DMS153 treated with DMSO at 0.1 percent for 48 hours (cell line): ENCODE measurements at regions not wholly inside any gene's neighbourhood (a gene's known extent, or its start where the extent isn't known, plus 50 kb on each side); places are given as distances from the start of the nearest gene placed in this dataset.
"Not testable (repeated sequence)": the region's sequence is repeated elsewhere in the genome, so short reads cannot be mapped to it uniquely, and the experiment has no call there.

Experiments used
- DNase-seq: peaks from one replicate; lab custom pipeline; 2025; ENCODE audit not compliant: unreplicated experiment; lab: John Stamatoyannopoulos, UW

DNA sequence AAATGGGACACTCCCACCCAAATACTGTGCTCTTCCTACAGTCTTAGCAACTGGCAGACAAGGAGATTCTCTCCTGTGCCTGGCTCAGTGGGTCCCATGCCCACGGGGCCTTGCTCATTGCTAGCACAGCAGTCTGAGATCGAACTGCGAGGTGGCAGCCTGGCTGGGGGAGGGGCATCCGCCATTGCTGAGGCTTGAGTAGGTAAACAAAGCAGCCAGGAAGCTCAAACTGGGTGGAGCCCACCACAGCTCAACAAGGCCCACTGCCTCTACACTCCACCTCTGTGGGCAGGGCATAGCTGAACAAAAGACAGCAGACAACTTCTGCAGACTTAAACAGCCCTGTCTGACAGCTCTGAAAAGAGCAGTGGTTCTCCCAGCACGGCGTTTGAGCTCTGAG is 174.8 kb downstream of the COL12A1 start:
- not testable (repeated sequence) for DNase-seq

DNA sequence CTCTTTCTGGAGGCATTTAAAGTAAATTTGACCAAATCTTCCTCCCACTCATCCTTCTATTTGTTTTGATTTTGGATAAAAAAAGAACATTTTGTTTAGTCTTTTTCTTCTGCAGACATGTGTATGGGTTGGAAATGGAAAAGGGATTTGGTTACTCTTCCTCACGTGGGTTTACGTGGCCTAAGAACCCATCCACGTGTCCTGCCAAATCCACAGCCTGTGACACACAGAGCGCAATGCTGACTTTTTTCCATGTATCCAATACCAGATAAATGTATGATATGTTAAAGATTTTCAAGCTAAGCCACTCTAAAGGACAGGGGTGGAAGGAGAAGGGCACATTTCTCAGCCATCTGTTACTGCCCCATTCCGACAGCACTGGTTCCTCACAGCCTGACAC is 176.5 kb downstream of the COL12A1 start:
- no peak for DNase-seq

DNA sequence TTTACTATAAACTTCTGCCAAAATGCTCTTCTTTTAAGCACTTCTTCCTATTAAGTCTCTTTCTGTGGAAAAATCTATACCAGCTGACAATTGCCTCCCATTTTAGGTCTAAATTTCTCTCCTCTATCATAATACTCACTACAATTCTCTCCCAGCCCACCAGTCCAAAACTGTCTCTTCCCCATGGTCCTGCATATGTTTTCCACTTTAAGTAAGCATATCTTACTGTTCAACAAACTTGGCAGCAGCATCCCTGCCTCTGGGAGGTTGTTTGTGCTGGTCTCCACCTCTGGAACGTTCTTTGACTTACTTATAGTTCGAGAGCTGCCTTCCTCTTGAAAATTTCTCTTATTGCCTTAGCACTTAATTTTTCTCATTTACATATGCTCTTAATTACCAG is 180.5 kb downstream of the COL12A1 start:
- no peak for DNase-seq

DNA sequence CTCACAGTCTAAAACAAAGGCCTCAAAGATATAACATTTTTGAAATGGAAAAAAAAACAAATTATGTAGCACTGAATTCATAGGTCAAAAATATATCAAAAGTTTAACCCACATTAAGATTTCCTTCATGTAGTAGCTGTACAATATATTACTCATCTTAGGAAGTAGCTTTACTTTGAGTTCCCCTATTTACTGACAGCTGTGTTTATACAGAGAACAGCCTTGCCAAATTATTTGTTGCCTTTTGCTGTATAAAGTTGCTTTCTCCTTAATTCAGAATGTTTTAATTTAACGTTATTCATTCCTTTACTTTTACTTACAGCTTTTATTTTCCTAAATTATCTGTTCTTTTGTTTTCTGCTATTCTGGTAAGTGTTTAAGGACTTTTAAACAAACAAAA is 181.0 kb downstream of the COL12A1 start:
- no peak for DNase-seq

DNA sequence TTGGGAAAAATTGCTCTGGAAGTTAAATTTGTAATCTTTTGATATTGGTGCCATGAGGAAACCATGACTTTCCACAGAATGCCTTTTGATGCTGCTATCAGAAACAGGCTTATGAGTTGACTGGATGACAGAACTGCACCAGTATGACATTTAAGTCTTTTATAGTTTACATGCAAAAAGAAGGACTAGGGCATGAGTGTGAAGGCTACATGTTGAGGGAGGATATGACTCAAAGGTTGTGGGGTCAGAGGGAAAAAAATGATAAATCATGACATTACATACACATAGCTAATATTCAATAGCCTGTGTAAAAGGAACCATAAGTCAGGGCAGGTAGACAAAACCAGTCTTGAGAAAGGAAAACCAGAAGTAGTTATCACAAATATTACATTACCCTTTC is 182.2 kb downstream of the COL12A1 start:
- DNase-seq: no peak

DNA sequence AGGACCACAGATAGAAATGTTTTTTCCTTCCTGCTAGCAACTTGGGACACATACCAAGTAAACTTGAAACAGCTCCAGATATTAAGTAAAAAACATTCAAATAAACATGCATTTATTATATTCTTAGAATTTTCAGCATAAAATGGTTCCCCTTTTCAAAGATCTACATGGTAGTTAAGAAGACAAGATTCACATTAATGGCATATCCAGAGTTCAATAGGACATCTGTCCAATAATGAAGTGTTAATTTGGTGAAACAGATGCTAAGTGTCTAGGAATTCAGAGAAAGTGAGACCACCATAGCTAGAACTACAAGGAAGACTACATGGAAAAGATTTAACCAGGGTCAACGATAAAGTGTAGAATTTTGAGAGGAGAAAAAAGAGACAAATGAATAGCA is 184.9 kb downstream of the COL12A1 start:
- DNase-seq: no peak

DNA sequence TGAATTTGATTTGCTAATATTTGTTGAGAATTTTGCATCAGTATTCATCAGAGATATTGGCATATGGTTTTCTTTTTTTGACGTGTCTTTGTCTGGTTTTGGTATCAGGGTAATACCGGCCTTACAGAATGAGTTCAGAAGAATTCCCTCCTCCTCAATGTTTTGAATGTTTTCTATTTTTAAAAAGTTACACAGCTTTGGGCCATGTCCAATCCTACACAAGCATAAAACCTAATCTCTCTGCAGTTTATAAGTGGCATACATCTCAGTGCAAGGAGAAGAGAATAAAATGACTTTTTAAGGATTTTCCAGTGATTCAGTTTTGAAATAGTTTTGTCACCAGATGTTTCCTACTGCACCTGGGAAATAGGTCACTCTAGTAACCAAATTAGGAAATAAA is 185.5 kb downstream of the COL12A1 start:
- no peak for DNase-seq

DNA sequence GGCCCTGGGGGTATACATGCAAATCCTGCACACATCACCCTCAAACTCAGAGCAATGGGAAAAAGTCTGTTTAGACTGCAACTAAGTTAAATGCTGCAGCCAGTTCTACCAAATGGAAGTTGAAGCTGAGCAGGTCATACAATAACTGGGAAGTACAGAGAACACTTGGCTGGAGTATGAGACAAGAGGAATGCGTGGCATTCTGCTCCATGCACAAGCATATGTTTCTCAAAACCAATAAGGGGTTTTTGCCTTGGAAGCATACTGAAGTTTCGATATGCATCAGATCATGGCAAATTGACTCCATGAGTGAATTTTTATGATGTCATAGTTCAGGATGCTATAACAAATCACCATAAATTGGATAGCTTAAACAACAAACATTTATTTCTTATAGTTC is 193.8 kb downstream of the COL12A1 start:
- DNase-seq: no peak

DNA sequence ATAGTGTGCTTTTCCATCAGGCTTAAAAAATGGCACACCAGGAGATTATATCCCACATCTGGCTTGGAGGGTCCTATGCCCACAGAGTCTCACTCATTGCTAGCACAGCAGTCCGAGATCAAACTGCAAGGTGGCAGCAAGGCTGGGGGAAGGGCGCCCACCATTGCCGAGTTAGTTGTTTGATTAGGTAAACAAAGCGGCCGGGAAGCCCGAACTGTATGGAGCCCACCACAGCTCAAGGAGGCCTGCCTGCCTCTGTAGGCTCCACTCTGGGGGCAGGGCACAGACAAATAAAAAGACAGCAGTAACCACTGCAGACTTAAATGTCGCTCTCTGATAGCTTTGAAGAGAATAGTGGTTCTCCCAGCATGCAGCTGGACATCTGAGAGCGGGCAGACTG is 201.9 kb downstream of the COL12A1 start:
- not testable (repeated sequence) for DNase-seq

DNA sequence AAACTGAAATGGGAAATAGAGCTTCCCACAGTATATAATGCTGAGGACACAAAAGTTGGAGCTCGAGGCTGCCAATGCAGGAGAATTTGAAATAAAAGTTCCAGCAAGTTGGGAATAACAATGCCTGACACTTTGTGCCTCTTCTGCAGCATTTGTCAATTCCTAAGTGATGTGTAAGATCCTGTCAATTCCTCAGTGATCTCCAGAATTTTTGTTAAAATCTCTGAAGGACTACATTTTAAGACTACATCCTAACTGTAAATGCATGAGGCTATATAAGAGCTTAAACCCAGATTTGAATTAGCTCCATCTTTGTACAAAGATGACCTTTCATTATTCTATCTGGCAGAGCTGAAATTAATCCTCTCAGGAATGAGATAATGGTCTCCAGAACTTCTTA is 208.2 kb downstream of the COL12A1 start:
- DNase-seq: no peak

DNA sequence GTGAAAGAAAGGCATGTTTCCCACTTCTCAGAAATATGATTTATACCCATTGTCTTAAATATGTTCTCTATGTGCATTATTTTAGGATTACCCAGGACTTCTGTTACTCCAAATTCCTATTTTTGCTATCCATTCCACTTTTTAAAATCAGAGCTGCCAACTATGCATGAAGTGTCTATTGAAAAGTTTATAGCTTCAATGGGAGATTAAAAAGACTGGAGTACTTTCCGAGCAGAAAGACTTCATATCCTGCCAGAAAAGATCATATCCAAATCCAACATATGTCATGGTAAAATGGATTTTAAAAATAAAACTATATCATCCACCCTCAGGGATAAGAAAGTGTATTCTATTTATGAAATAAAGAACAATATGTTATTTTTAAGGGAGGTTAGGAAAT is 212.7 kb downstream of the COL12A1 start:
- no peak for DNase-seq

DNA sequence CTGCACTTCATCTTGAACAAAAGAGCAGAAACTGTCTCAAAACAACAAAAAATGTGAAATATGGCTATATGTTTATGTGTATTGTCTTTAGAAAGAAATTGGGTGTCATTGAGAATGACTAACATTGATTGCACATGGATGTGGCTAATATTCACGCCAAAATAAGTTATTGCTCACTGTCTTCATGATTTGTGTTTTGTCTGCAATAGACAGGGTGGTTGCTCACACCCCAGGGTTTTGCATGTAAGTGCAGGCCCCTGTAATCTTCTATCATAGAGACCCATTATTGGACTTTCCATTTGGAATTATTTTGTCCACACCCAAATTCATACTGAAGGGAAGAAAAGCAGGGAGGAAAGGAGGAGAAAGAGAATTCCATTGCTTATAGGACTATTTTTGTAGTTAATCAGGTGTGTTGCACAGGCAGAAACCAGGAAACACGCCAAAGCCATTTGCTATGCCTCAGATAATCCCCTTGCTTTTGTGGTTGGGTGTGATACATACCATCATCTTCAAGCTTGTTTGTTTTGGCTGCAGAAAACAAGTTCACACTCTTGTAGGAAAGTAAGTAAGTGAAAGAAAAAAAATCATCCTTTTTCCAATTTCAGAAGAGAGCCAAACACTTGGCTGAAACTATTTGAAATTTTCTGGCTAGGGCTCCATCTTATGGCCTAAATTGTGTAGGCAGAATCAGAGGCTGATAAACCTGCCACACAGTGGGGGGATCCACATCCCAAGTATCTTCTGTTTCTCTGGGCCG is 214.1 kb downstream of the COL12A1 start:
- no peak for DNase-seq

DNA sequence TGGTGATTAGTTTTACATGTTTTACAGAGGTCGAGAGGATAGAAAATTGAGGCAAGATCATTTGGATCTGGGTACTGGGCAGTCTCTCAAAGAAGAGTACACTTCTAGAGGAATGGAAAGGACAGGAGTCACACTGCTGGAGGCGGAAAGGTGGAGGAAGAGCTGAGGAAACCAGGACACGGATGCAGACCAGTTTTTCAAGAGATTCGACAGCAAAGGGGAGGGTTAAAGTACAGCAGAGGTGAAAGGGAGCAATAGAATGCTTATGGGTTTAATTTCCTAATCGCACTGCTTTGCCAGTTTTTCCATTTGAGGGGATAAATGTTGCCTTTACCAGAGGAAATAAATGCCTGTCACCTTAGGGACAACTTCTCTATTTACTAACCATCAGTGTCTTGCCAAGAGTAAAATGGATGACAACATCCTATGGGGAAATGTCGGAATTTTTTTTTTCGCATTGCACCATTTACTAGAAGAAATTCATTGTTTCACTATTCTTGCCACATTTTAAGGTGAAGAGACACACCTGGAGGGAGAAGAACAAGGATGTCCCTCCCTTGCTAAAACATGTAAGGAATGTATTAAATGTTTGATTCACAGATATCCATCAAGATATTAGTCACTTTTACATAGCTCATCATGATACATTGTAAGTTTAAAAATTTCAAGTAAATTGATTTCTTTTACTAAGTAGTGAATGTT is 226.6 kb downstream of the COL12A1 start:
- DNase-seq: no peak

DNA sequence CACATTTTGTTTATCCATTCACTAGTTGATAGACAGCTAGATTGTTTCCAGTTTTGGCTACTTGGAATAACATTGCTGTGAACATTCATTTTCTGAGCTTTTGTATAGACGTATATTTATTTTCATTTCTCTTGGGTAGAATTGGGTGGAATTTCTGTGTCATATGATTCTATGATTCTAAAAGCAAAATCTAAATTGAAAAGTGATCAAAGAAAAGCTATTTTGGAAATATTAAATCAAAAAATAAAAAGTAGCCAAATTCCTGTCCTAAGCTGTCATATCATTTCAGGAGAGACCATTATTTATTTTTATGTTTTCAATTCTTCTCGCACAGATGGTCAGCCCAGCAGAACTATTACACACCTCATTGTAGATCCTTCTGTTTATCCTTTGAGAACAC is 229.2 kb downstream of the COL12A1 start:
- DNase-seq: no peak

DNA sequence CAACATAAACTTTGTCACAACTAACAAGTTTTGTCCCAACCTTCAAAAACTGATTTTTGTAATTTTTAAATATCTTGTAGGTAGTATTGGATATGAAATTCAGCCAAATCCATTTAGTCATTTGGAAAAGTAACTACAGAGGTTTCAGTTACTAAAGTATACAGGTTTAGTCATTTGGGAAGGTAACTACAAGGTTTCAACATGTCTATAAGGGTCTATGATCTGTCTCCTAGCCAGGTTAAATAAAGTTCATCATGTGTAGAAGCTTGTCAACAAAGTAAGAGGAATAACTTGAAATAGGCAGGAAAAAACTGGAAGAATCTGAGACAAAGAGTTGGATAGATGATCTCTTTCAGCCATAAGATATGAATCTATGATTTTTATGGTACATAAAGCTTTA is 229.8 kb downstream of the COL12A1 start:
- no peak for DNase-seq

DNA sequence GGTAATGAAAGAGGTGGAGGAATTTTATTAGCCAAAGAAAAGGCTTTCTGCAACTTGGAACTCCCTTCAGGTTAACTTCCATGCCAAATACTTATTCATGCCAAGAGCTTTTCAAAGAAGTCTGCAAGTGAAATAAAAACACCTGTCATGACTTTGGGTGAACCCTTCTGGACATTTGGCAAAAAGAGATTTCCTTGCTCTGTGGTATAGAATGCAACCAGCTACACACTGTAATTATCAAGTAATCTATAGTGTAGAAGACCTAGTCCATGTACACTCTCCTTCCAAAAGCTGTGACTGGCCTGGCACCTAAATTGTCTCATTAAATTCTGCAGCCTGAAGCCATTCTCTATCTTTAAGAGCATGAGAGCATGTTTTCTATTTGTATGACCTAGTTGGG is 232.3 kb downstream of the COL12A1 start:
- no peak for DNase-seq

DNA sequence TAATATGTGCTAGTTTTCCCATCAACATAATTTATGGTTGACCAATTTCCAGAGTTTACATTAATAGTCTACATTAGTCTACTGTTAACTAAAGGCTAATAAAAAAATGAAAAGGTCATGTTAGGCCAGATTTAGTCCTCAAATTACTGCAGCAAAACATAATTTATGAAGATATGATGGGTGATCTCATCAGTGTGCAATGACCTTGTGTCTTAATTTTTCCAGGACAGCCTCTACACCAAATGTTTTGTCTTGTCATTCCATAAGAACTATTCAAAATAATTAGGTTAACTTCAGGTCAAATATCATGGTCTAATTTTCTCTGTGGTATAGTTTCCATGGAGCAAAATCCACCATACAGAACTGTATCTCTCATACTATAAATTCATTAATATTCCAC is 234.2 kb downstream of the COL12A1 start:
- DNase-seq: no peak

DNA sequence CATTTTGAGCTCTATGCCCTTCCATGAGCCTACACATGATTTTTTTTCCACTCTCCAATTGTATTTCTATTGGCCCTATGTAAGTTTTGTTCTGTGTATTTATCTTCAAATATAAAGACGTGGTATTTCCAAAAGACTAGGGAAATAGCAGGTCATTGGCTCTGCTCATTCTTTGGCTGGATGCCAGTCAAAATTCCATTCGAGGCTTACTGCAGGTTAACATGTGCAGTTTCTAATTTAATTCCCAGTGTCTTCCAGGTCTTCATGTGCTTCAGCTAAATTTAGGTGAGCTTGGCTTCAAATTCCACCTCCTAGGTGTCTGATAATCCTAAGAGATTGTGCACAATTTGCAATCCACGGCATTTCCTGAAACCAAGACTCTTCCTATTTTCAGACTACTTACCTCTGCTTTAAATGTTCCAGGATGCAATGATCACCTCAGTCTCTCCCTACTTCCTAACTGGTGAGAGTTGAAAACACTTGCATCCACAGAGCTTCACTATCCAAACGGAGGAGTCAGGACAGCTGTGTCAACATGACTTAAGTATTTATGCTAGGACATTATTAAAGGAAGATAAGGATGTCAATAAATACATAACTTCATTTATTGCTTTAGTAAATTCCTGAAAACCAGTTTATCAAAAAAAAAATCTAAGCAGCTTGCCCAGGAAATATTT is 236.1 kb downstream of the COL12A1 start:
- DNase-seq: no peak

DNA sequence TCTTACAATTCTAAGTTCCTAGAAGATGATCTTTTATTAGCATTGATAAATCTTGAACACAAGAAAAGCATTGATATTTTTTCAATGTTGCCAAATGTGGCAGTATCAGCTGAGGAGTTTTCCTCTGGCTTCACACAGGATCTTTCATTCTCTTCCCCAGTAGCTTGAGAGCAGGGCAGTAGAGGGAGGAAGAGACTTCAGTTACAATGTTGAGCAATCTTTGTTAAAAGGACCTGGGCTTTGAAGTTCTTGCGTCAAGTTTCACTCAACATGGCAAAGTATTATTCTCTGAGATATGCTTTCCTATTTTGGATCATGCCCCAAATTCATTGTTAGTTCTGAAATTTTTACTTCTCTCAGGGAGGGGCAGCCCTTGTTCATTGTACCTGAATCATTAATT is 238.0 kb downstream of the COL12A1 start:
- DNase-seq: no peak

DNA sequence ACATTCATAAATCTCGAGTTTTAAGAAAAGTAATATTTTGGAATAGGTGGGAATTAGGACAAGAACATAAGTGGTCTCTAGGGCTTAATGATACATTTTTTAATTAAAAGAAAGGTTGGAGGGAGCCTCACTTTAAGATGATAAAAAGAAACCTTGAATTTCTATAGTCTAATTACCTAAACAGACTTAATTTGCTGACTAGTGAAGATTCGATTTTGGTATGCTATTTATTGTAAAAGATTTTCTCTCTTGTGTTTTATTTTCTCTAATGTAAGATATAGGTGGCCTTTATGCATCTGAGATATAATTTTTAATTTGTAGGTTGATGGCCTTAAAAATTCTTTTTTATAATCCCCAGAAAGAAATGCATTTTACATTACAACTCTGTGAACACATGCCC is 239.1 kb downstream of the COL12A1 start:
- no peak for DNase-seq

DNA sequence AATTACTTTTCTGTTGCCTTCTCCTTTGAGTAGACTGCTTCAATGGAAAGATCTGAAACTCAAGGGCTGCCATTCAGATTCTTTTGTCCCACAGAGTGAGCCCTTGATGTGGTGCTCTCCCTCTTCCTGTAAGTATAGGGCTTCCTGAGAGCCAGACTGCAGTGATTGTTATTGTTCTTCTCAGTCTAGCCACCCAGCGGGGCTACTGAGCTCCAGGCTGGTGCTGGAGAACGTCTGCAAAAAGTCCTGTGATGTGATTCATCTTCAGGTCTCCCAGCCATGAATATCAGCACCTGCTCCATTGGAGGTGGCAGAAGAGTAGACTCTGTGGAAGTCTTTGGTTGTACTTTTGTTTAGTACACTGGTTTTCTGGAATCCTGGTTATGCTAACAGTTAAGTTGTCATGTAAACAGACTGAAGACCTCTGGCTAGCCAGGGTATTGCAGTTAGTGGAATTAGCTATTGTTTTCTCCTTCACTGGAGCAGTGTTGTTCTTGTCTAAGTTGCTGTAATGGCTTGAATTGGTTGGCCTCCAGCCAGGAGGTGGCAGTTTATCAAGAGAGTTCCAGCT is 240.9 kb downstream of the COL12A1 start:
- DNase-seq: no peak
